HepG2 (cell line): ENCODE measurements at regions not wholly inside any gene's neighbourhood (a gene's known extent, or its start where the extent isn't known, plus 50 kb on each side); places are given as distances from the start of the nearest gene placed in this dataset.

Experiments
- ASH2L ChIP-seq: fragments of 300-600, 200-600 bp; sonication (generic); IDR thresholded peaks from 2 replicates; pipeline ENCODE4 v1.7.0; 2017; ENCODE audit warnings: low read depth, mild to moderate bottlenecking, moderate library complexity, mixed read lengths, low read length; ENCODE audit not compliant: insufficient read length
- CTCF ChIP-seq: sonication (generic); formaldehyde crosslinking; IDR thresholded peaks from 2 replicates; pipeline ENCODE4 v1.5.0; 2020; ENCODE audit warnings: mild to moderate bottlenecking, missing genetic modification reagents, moderate library complexity
- FOXK1 ChIP-seq: sonication (generic); formaldehyde crosslinking; IDR thresholded peaks from 2 replicates; pipeline ENCODE4 v1.4.0; 2020; ENCODE audit warnings: low read depth, missing genetic modification reagents, borderline replicate concordance
- LRRFIP1 ChIP-seq: sonication (generic); formaldehyde crosslinking; conservative IDR thresholded peaks from 2 replicates; pipeline ENCODE4 v1.4.0; 2020; ENCODE audit warnings: missing genetic modification reagents
- MAX ChIP-seq: IDR thresholded peaks from 2 replicates; pipeline ENCODE4 v1.6.1; 2012; ENCODE audit warnings: inconsistent platforms
- MEIS1 ChIP-seq: sonication (generic); formaldehyde crosslinking; IDR thresholded peaks from 2 replicates; pipeline ENCODE4 v1.9.0; 2021; ENCODE audit warnings: mild to moderate bottlenecking, missing genetic modification reagents, moderate library complexity, borderline replicate concordance
- NFIC ChIP-seq: IDR thresholded peaks from 2 replicates; pipeline ENCODE4 v1.6.1; 2012; ENCODE audit warnings: mild to moderate bottlenecking, low read length, inconsistent platforms
- POLR2A ChIP-seq, 2 experiments: IDR thresholded peaks; 2 replicates each; pipeline ENCODE4 v1.6.1; 2011; ENCODE audit warnings: low read depth in 2 of 2, low read length in 2 of 2, mild to moderate bottlenecking in 1 of 2, moderate library complexity in 1 of 2; ENCODE audit not compliant: insufficient read depth in 1 of 2
- TAF1 ChIP-seq: sonication (generic); formaldehyde crosslinking; IDR thresholded peaks from 2 replicates; pipeline ENCODE4 v1.4.0; 2020; ENCODE audit warnings: missing genetic modification reagents
- ZNF230 ChIP-seq: sonication (generic); formaldehyde crosslinking; IDR thresholded peaks from 2 replicates; pipeline ENCODE4 v1.4.0; 2020; ENCODE audit warnings: mild to moderate bottlenecking, missing genetic modification reagents

- no peak for TF ChIP-seq ASH2L
- no peak for TF ChIP-seq ZNF230 (CRISPR knock-in tag)
- TF ChIP-seq NFIC: no peak
- no peak for TF ChIP-seq TAF1 (CRISPR knock-in tag)
- TF ChIP-seq LRRFIP1: no peak
- TF ChIP-seq FOXK1 (CRISPR knock-in tag): no peak
- TF ChIP-seq POLR2A (IDR thresholded peaks at IDR 0.05; ENCODE audit: insufficient read depth in 1 of 2, low read depth in 2 of 2, low read length in 2 of 2): no peak
- TF ChIP-seq MEIS1 (CRISPR knock-in tag): no peak
- no peak for TF ChIP-seq CTCF (CRISPR knock-in tag)
- TF ChIP-seq MAX: no peak
These were observed 581.7 kb downstream of the MRPL39 start for GRCh38 chr21:25025596-25025995.
